WTC11 (cell line): ENCODE measurements at regions not wholly inside any gene's neighbourhood (a gene's known extent, or its start where the extent isn't known, plus 50 kb on each side); places are given as distances from the start of the nearest gene placed in this dataset.

Experiments
- CREB1 ChIP-seq: sonication (generic); formaldehyde crosslinking; IDR thresholded peaks from 2 replicates; pipeline ENCODE4 v1.8.0; 2023; ENCODE audit warnings: mild to moderate bottlenecking, missing genetic modification reagents
- CTCF ChIP-seq: fragments of 200-600 bp; IDR thresholded peaks from 2 replicates; pipeline ENCODE4 v1.8.0; 2022; ENCODE audit warnings: antibody characterized with exemption
- ELF4 ChIP-seq: sonication (generic); formaldehyde crosslinking; IDR thresholded peaks from 2 replicates; pipeline ENCODE4 v1.8.1; 2022; ENCODE audit warnings: low read depth, mild to moderate bottlenecking, moderate library complexity, missing genetic modification reagents
- GABPB1 ChIP-seq: sonication (generic); formaldehyde crosslinking; IDR thresholded peaks from 2 replicates; pipeline ENCODE4 v1.8.1; 2023; ENCODE audit warnings: mild to moderate bottlenecking, missing genetic modification reagents
- ZNF138 ChIP-seq: sonication (generic); formaldehyde crosslinking; conservative IDR thresholded peaks from 2 replicates; pipeline ENCODE4 v1.8.1; 2022; ENCODE audit warnings: mild to moderate bottlenecking, moderate library complexity, missing genetic modification reagents
- ZNF281 ChIP-seq: sonication (generic); formaldehyde crosslinking; IDR thresholded peaks from 2 replicates; pipeline ENCODE4 v1.8.0; 2023; ENCODE audit warnings: mild to moderate bottlenecking, missing genetic modification reagents
- ZNF423 ChIP-seq: fragments of 250-450 bp; sonication (Bioruptor Pico); IDR thresholded peaks from 2 replicates; pipeline ENCODE4 v2.1.2; 2022; ENCODE audit warnings: mild to moderate bottlenecking, moderate library complexity
- ZNF425 ChIP-seq: fragments of 250-450 bp; sonication (Bioruptor Pico); conservative IDR thresholded peaks from 2 replicates; pipeline ENCODE4 v1.9.0; 2021; ENCODE audit warnings: mild to moderate bottlenecking
- TF ChIP-seq, protein P1 (sequence below): sonication (generic); formaldehyde crosslinking; IDR thresholded peaks from 2 replicates; pipeline ENCODE4 v1.8.0; 2023; ENCODE audit warnings: missing genetic modification reagents
- TF ChIP-seq, protein P2 (sequence below): sonication (generic); formaldehyde crosslinking; IDR thresholded peaks from 2 replicates; pipeline ENCODE4 v1.8.0; 2022; ENCODE audit warnings: mild to moderate bottlenecking, missing genetic modification reagents
- TF ChIP-seq, protein P3 (sequence below): sonication (generic); formaldehyde crosslinking; IDR thresholded peaks from 2 replicates; pipeline ENCODE4 v1.8.1; 2022; ENCODE audit warnings: low read depth, missing genetic modification reagents, borderline replicate concordance

- TF ChIP-seq ZNF281 (CRISPR knock-in tag) (no peak), ZNF423 (no peak), CTCF (no peak), CREB1 (no peak), ELF4 (CRISPR knock-in tag) (no peak), ZNF425 (no peak), ZNF138 (no peak), GABPB1 (CRISPR knock-in tag) (no peak)
- TF ChIP-seq, protein P1, sequence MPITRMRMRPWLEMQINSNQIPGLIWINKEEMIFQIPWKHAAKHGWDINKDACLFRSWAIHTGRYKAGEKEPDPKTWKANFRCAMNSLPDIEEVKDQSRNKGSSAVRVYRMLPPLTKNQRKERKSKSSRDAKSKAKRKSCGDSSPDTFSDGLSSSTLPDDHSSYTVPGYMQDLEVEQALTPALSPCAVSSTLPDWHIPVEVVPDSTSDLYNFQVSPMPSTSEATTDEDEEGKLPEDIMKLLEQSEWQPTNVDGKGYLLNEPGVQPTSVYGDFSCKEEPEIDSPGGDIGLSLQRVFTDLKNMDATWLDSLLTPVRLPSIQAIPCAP: no peak
- TF ChIP-seq, protein P2, sequence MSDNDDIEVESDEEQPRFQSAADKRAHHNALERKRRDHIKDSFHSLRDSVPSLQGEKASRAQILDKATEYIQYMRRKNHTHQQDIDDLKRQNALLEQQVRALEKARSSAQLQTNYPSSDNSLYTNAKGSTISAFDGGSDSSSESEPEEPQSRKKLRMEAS (CRISPR knock-in tag): no peak
- TF ChIP-seq, protein P3, sequence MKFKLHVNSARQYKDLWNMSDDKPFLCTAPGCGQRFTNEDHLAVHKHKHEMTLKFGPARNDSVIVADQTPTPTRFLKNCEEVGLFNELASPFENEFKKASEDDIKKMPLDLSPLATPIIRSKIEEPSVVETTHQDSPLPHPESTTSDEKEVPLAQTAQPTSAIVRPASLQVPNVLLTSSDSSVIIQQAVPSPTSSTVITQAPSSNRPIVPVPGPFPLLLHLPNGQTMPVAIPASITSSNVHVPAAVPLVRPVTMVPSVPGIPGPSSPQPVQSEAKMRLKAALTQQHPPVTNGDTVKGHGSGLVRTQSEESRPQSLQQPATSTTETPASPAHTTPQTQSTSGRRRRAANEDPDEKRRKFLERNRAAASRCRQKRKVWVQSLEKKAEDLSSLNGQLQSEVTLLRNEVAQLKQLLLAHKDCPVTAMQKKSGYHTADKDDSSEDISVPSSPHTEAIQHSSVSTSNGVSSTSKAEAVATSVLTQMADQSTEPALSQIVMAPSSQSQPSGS (CRISPR knock-in tag): no peak
Observed at GRCh38 chr9:15068261-15068660, 158.0 kb upstream of the FREM1 start.
